ENCODE measurements at regions not wholly inside any gene's neighbourhood (a gene's known extent, or its start where the extent isn't known, plus 50 kb on each side); places are given as distances from the start of the nearest gene placed in this dataset.

GRCh38 chr7:116328161-116328560, 117.8 kb downstream of the TES start:
- Histone ChIP-seq H3K9me2 (ENCODE audit: insufficient read depth) (no peaks in the 10 kb centered on the region), H3K4me3 (no peak overlapping the region), H3K27me3 (ENCODE audit: insufficient read depth) (no peaks in the 10 kb centered on the region), H3K36me3 (ENCODE audit: insufficient read depth) (no peaks in the 10 kb centered on the region), H3K4me2 (no peak overlapping the region), H3K4me1 (ENCODE audit: insufficient read depth) (peaks cover 15% of the 10 kb centered on the region), H4K20me1 (replicated peaks; ENCODE audit: insufficient read depth) (no peaks in the 10 kb centered on the region), H3F3A (replicated peaks; ENCODE audit: low read depth) (no peaks in the 10 kb centered on the region), H3K27ac (ENCODE audit: low read depth) (no peak overlapping the region), H3K79me2 (replicated peaks; ENCODE audit: insufficient read depth) (no peaks in the 10 kb centered on the region), H2AFZ (no peak overlapping the region)
- ATAC-seq (no peak), DNase-seq (ENCODE audit: low spot score) (no peak)
- Mint-ChIP-seq H3K27ac (0 out of 2 replicates have a peak overlapping the region, but pooled peaks have one; percentile 17), H3K27me3 (ENCODE audit: insufficient read depth, low read depth, poor library complexity) (no peaks in the 10 kb centered on the region), H3K36me3 (ENCODE audit: low read depth) (no peaks in the 10 kb centered on the region), H3K4me3 (no peak overlapping the region), H3K4me1 (peaks cover 10% of the 10 kb centered on the region), H3K9me3 (no peaks in the 10 kb centered on the region)
- TF ChIP-seq ETS1 (IDR thresholded peaks at IDR 0.05) (no peak), REST (IDR thresholded peaks at IDR 0.05; ENCODE audit: unreplicated experiment) (no peak), POLR2AphosphoS5 (IDR thresholded peaks at IDR 0.05; ENCODE audit: low read depth) (no peak)

GRCh38 chr7:116329686-116330503, 119.6 kb downstream of the TES start:
- H3K79me2 ChIP-seq (replicated peaks; ENCODE audit: insufficient read depth), result no peaks in the 10 kb centered on the region
- Mint-ChIP-seq H3K27ac (no peak overlapping the region), H3K9me3 (no peaks in the 10 kb centered on the region), H3K27me3 (ENCODE audit: insufficient read depth, low read depth, poor library complexity) (no peaks in the 10 kb centered on the region), H3K4me3 (no peak overlapping the region), H3K4me1 (peaks cover 10% of the 10 kb centered on the region), H3K36me3 (ENCODE audit: low read depth) (no peaks in the 10 kb centered on the region)
- H3K27ac ChIP-seq (ENCODE audit: low read depth), result no peak overlapping the region
- TF ChIP-seq STAT1 (IDR thresholded peaks at IDR 0.05; ENCODE audit: unreplicated experiment) (no peak), ZNF331 (CRISPR knock-in tag; IDR thresholded peaks at IDR 0.05; ENCODE audit: low read depth) (no peak), ZNF462 (CRISPR knock-in tag; IDR thresholded peaks at IDR 0.05) (no peak), JUNB (IDR thresholded peaks at IDR 0.05; ENCODE audit: unreplicated experiment) (no peak), POLR2AphosphoS5 (IDR thresholded peaks at IDR 0.05; ENCODE audit: low read depth) (no peak), CTCF (conservative IDR thresholded peaks at IDR 0.05; ENCODE audit: low read depth in 2 of 2) (no peak)
- H3F3A ChIP-seq (replicated peaks; ENCODE audit: low read depth), result no peaks in the 10 kb centered on the region
- ATAC-seq (no peak), DNase-seq (ENCODE audit: low spot score) (no peak)
- no peak overlapping the region for H3K4me3 ChIP-seq
- H3K4me1 ChIP-seq (ENCODE audit: insufficient read depth), result peaks cover 15% of the 10 kb centered on the region
- no peaks in the 10 kb centered on the region for H3K36me3 ChIP-seq (ENCODE audit: insufficient read depth)
- no peaks in the 10 kb centered on the region for H3K9me2 ChIP-seq (ENCODE audit: insufficient read depth)
- H2AFZ ChIP-seq, result no peak overlapping the region
- H4K20me1 ChIP-seq (replicated peaks; ENCODE audit: insufficient read depth), result no peaks in the 10 kb centered on the region
- H3K4me2 ChIP-seq, result no peak overlapping the region
- no peaks in the 10 kb centered on the region for H3K27me3 ChIP-seq (ENCODE audit: insufficient read depth)

All from GM23338 (cell line).